SK-N-SH (cell line): ENCODE measurements at regions not wholly inside any gene's neighbourhood (a gene's known extent, or its start where the extent isn't known, plus 50 kb on each side); places are given as distances from the start of the nearest gene placed in this dataset.
A peak's percentile ranks its signal among the peaks of the same experiment; 100 is the strongest.

Source experiments
- CTCF ChIA-PET: fragments of 300-600, 350-600 bp; formaldehyde crosslinking; extraction: SDS; loops from one replicate; lab custom pipeline; 2021; lab: Yijun Ruan, JAX
- POLR2A ChIA-PET: fragments of 350-600 bp; sonication (Branson Sonifier 250); formaldehyde crosslinking; extraction: SDS; loops from one replicate; lab custom pipeline; 2020; ENCODE audit warnings: antibody characterized with exemption, inconsistent platforms; lab: Yijun Ruan, JAX
- DNase-seq: peaks from one replicate; pipeline ENCODE4 v3.0.0; 2012
- H2AFZ ChIP-seq: fragments of 200-600 bp; sonication (generic); 2 replicates; pipeline ENCODE4 v1.8.1; 2016; ENCODE audit warnings: antibody characterized with exemption, mild to moderate bottlenecking, low read depth
- H3F3A ChIP-seq: fragments of 200-600 bp; sonication (generic); replicated peaks from 2 replicates; pipeline ENCODE3; 2016; ENCODE audit warnings: antibody characterized with exemption, mild to moderate bottlenecking; ENCODE audit not compliant: insufficient read depth
- H3K27ac ChIP-seq, 2 experiments: fragments of 200-500 bp in 1 of 2; fragments of 200-600 bp in 1 of 2; sonication (Bioruptor generic) in 1 of 2; sonication (generic), shearing (Covaris generic) in 1 of 2; 2 replicates each; pipeline versions ENCODE4 v1.5.1 to v1.6.1; 2014 to 2016; ENCODE audit warnings: low read depth in 2 of 2, inconsistent platforms in 1 of 2, low read length in 1 of 2, mild to moderate bottlenecking in 1 of 2, mixed read lengths in 1 of 2
- H3K27me3 ChIP-seq: fragments of 200-600 bp; sonication (generic), shearing (Covaris generic); 2 replicates; pipeline ENCODE4 v1.6.1; 2016; ENCODE audit warnings: mixed run types; ENCODE audit not compliant: insufficient read depth
- H3K36me3 ChIP-seq, 2 experiments: fragments of 200-500 bp in 1 of 2; fragments of 200-600 bp in 1 of 2; sonication (Bioruptor generic) in 1 of 2; sonication (generic) in 1 of 2; replicated peaks in 1 of 2; 2 replicates each; pipeline versions ENCODE3 to v1.5.1; 2014 to 2016; ENCODE audit warnings: low read length in 1 of 2, mild to moderate bottlenecking in 1 of 2; ENCODE audit not compliant: insufficient read depth in 2 of 2, control insufficient read depth in 1 of 2
- H3K4me1 ChIP-seq, 2 experiments: fragments of 200-500 bp in 1 of 2; fragments of 200-600 bp in 1 of 2; sonication (Bioruptor generic) in 1 of 2; sonication (generic), shearing (Covaris generic) in 1 of 2; 2 replicates each; pipeline versions ENCODE4 v1.5.1 to v1.6.1; 2014 to 2016; ENCODE audit warnings: low read depth in 1 of 2, low read length in 1 of 2, mixed run types in 1 of 2; ENCODE audit not compliant: insufficient read depth in 2 of 2, control insufficient read depth in 1 of 2
- H3K4me2 ChIP-seq: fragments of 200-600 bp; sonication (generic), shearing (Covaris generic); 2 replicates; pipeline ENCODE4 v1.6.1; 2017; ENCODE audit warnings: mixed run types
- H3K4me3 ChIP-seq, 2 experiments: fragments of 200-500 bp in 1 of 2; fragments of 200-600 bp in 1 of 2; sonication (Bioruptor generic) in 1 of 2; sonication (generic), shearing (Covaris generic) in 1 of 2; 2 replicates each; pipeline versions ENCODE4 v1.5.1 to v1.8.1; 2014 to 2016; ENCODE audit warnings: low read depth in 2 of 2, inconsistent platforms in 1 of 2, low read length in 1 of 2, mild to moderate bottlenecking in 1 of 2, mixed read lengths in 1 of 2, moderate library complexity in 1 of 2
- H3K79me2 ChIP-seq: fragments of 200-600 bp; sonication (generic); 2 replicates; pipeline ENCODE4 v1.8.1; 2017; ENCODE audit warnings: mild to moderate bottlenecking; ENCODE audit not compliant: insufficient read depth
- H3K9ac ChIP-seq: fragments of 200-600 bp; sonication (generic); 2 replicates; pipeline ENCODE4 v1.6.1; 2017; ENCODE audit warnings: mixed run types
- H3K9me2 ChIP-seq: fragments of 200-600 bp; sonication (generic); 2 replicates; pipeline ENCODE4 v1.6.1; 2017; ENCODE audit warnings: mixed run types
- H3K9me3 ChIP-seq: fragments of 200-600 bp; sonication (generic); 2 replicates; pipeline ENCODE4 v1.6.1; 2017; ENCODE audit warnings: mixed run types, mild to moderate bottlenecking, moderate library complexity
- H4K20me1 ChIP-seq: fragments of 200-600 bp; sonication (generic); 2 replicates; pipeline ENCODE4 v1.6.1; 2017; ENCODE audit warnings: mild to moderate bottlenecking, mixed run types; ENCODE audit not compliant: insufficient read depth
- CHD2 ChIP-seq: fragments of 150-350 bp; IDR thresholded peaks from 2 replicates; pipeline ENCODE4 v1.6.1; 2018; ENCODE audit warnings: low read length; ENCODE audit not compliant: partially characterized antibody
- CTCF ChIP-seq: fragments of 200-600 bp; sonication (generic); IDR thresholded peaks from 2 replicates; pipeline ENCODE4 v1.6.1; 2017; ENCODE audit warnings: antibody characterized with exemption, mild to moderate bottlenecking, moderate library complexity
- ELF1 ChIP-seq: IDR thresholded peaks from 2 replicates; pipeline ENCODE4 v1.4.0; 2012
- EP300 ChIP-seq, 2 experiments: IDR thresholded peaks; 2 replicates each; pipeline versions ENCODE4 v1.4.0 to v1.6.1; 2012; ENCODE audit warnings: borderline replicate concordance in 1 of 2, low read depth in 1 of 2, low read length in 1 of 2
- EZH2phosphoT487 ChIP-seq: fragments of 200-600 bp; sonication (generic); IDR thresholded peaks from 2 replicates; pipeline ENCODE4 v1.6.1; 2017; ENCODE audit warnings: low read depth, mixed run types, mild to moderate bottlenecking, antibody characterized with exemption, moderate library complexity, borderline replicate concordance
- IRF3 ChIP-seq: fragments of 150-350 bp; IDR thresholded peaks from 2 replicates; pipeline ENCODE4 v1.6.1; 2016; ENCODE audit warnings: mild to moderate bottlenecking, low read depth, low read length
- NFIC ChIP-seq: IDR thresholded peaks from 2 replicates; pipeline ENCODE4 v1.4.0; 2012; ENCODE audit warnings: borderline replicate concordance
- PBX3 ChIP-seq: IDR thresholded peaks from 2 replicates; pipeline ENCODE4; 2012
- RAD21 ChIP-seq: IDR thresholded peaks from 2 replicates; pipeline ENCODE4 v1.6.1; 2012; ENCODE audit warnings: mild to moderate bottlenecking, low read length
- RCOR1 ChIP-seq: fragments of 150-350 bp; IDR thresholded peaks from 2 replicates; pipeline ENCODE4 v1.6.1; 2017; ENCODE audit warnings: antibody characterized with exemption, low read length
- SIN3A ChIP-seq: IDR thresholded peaks from 2 replicates; pipeline ENCODE4 v1.6.1; 2012; ENCODE audit warnings: low read depth, mild to moderate bottlenecking, low read length, moderate library complexity, borderline replicate concordance
- SMC3 ChIP-seq: IDR thresholded peaks from 2 replicates; pipeline ENCODE4 v1.6.1; 2012; ENCODE audit warnings: low read depth, low read length, improper control_type of control experiment
- TEAD4 ChIP-seq: IDR thresholded peaks from 2 replicates; pipeline ENCODE4 v1.4.0; 2012; ENCODE audit warnings: mild to moderate bottlenecking, borderline replicate concordance; ENCODE audit not compliant: insufficient read depth
- USF2 ChIP-seq: fragments of 150-350 bp; IDR thresholded peaks from 2 replicates; pipeline ENCODE4 v1.6.1; 2017; ENCODE audit warnings: antibody characterized with exemption, low read length, low read depth, borderline replicate concordance
- WGBS: methylation state at CpG from one replicate; pipeline ENCODE4 v1.1.6; 2017; ENCODE audit warnings: low lambda C conversion rate; 5-methylcytosine and 5-hydroxymethylcytosine counted together
- TF ChIP-seq, protein P1 (sequence below): IDR thresholded peaks from 2 replicates; pipeline ENCODE4 v1.4.0; 2012; ENCODE audit warnings: low read depth, borderline replicate concordance
- TF ChIP-seq, protein P2 (sequence below): IDR thresholded peaks from 2 replicates; pipeline ENCODE4 v1.4.0; 2012; ENCODE audit warnings: low read depth, borderline replicate concordance

- peaks cover 0 to 22% of the 10 kb centered on the region in 2 experiments; a peak in 2 of 4 replicates for H3K4me1 ChIP-seq
- ChIA-PET CTCF (interaction anchor here (1.1 to 1.5 kb wide), 2 partner anchors 33 to 379 kb away, joined by 3 to 5 read pairs; no protein-coding TSS in a partner anchor), POLR2A (no interaction called here)
- whole genome bisulfite sequencing: 23% methylated on average over 3 of the region's 3 CpGs
- no peaks in the 10 kb centered on the region for H3K9me3 ChIP-seq
- H3K4me2 ChIP-seq: peak overlapping the region; percentile 46; the same call in 1 of the 2 replicates
- no peak overlapping the region for H2AFZ ChIP-seq
- H3K27ac ChIP-seq: peak overlapping the region in 1 of 2 experiments; percentile 71; a peak in 2 of 4 replicates
- no peak for DNase-seq
- no peaks in the 10 kb centered on the region for H3K9me2 ChIP-seq
- TF ChIP-seq NFIC: peak; percentile 19; the same call in 1 of the 2 replicates
- peak; percentile 21; the same call in 1 of the 2 replicates for TF ChIP-seq CTCF
- no peak for TF ChIP-seq PBX3
- TF ChIP-seq SIN3A: no peak
- no peak for TF ChIP-seq EP300 (IDR thresholded peaks at IDR 0.05; ENCODE audit: borderline replicate concordance in 1 of 2, low read depth in 1 of 2, low read length in 1 of 2)
- no peak overlapping the region for H3K4me3 ChIP-seq
- no peaks in the 10 kb centered on the region for H4K20me1 ChIP-seq
- H3F3A ChIP-seq: peaks cover 27% of the 10 kb centered on the region
- H3K9ac ChIP-seq: 0 out of 2 replicates have a peak overlapping the region, but pooled peaks have one; percentile 11
- H3K79me2 ChIP-seq: no peaks in the 10 kb centered on the region
- H3K27me3 ChIP-seq: no peaks in the 10 kb centered on the region
- H3K36me3 ChIP-seq: no peaks in the 10 kb centered on the region
Measured at GRCh38 chr5:34519489-34520220, 136.5 kb upstream of the RAI14 start.

DNA sequence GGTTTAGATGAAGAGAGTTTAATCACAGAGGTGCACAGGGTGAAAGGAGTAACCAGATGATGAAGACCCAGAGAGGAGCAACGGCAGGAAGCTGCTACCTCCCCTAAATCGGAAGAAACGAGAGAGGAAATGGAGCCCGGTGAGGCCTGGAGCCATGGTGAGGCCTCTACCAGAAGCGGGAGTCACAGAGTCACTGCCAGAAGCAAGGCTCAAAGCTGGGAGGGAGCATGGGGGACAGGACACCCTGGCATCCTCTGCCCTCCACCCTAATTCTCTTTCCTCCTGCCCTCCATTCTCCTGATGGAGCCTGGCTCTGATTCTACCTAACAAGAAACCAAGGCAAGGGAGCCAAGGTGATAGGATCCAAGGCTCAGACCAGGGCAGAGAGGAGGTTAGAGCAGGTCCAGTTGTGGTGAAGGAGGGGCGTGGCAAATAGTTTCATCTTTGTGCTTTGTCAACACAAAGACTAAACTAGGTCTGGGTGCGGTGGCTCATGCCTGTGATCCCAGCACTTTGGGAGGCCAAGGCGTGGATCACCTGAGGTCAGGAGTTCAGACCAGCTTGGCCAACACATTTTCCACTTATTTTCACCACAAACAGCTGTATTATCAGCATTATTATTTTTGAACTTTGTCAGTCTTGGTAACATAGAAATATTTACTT, 134.4 kb upstream of the RAI14 start:
- POLR2A ChIA-PET: no interaction called here
- Histone ChIP-seq H3K9me2 (no peaks in the 10 kb centered on the region), H3K4me2 (no peak overlapping the region), H3K9me3 (no peaks in the 10 kb centered on the region), H2AFZ (0 out of 2 replicates have a peak overlapping the region, but pooled peaks have one; percentile 50), H3K36me3 (no peaks in the 10 kb centered on the region), H4K20me1 (no peaks in the 10 kb centered on the region), H3K27me3 (no peaks in the 10 kb centered on the region), H3K27ac (peak overlapping the region in 1 of 2 experiments; percentile 79; a peak in 1 of 4 replicates), H3K4me1 (peaks cover 0 to 17% of the 10 kb centered on the region in 2 experiments; a peak in 2 of 4 replicates), H3K79me2 (no peaks in the 10 kb centered on the region), H3F3A (peaks cover 37% of the 10 kb centered on the region), H3K9ac (no peak overlapping the region), H3K4me3 (no peak overlapping the region)
- CTCF ChIA-PET: interaction anchor here (0.7 to 9.0 kb wide), 6 partner anchors 7 to 515 kb away, joined by 3 to 87 read pairs (median 6); no protein-coding TSS in a partner anchor
- WGBS: 66% methylated on average over 8 of the region's 8 CpGs
- DNase-seq: no peak
- TF ChIP-seq RAD21 (no peak), SMC3 (no peak), USF2 (no peak), IRF3 (no peak), EZH2phosphoT487 (no peak), CHD2 (no peak), RCOR1 (no peak), TEAD4 (no peak), ELF1 (no peak)
- TF ChIP-seq, protein P1, sequence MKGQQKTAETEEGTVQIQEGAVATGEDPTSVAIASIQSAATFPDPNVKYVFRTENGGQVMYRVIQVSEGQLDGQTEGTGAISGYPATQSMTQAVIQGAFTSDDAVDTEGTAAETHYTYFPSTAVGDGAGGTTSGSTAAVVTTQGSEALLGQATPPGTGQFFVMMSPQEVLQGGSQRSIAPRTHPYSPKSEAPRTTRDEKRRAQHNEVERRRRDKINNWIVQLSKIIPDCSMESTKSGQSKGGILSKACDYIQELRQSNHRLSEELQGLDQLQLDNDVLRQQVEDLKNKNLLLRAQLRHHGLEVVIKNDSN: no peak
- TF ChIP-seq, protein P2, sequence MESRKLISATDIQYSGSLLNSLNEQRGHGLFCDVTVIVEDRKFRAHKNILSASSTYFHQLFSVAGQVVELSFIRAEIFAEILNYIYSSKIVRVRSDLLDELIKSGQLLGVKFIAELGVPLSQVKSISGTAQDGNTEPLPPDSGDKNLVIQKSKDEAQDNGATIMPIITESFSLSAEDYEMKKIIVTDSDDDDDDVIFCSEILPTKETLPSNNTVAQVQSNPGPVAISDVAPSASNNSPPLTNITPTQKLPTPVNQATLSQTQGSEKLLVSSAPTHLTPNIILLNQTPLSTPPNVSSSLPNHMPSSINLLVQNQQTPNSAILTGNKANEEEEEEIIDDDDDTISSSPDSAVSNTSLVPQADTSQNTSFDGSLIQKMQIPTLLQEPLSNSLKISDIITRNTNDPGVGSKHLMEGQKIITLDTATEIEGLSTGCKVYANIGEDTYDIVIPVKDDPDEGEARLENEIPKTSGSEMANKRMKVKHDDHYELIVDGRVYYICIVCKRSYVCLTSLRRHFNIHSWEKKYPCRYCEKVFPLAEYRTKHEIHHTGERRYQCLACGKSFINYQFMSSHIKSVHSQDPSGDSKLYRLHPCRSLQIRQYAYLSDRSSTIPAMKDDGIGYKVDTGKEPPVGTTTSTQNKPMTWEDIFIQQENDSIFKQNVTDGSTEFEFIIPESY: no peak
